GM23248 (cell line): ENCODE measurements at regions not wholly inside any gene's neighbourhood (a gene's known extent, or its start where the extent isn't known, plus 50 kb on each side); places are given as distances from the start of the nearest gene placed in this dataset.
A peak's percentile ranks its signal among the peaks of the same experiment; 100 is the strongest.

ENCODE experiments used
- DNase-seq: peaks from one replicate; pipeline ENCODE4 v3.0.0-alpha.2; 2015
- H2AFZ ChIP-seq: fragments of 200-600 bp; sonication (generic); 2 replicates; pipeline ENCODE4 v1.6.1; 2016; ENCODE audit warnings: antibody characterized with exemption
- H3F3A ChIP-seq: fragments of 200-600 bp; sonication (generic); 2 replicates; pipeline ENCODE4 v1.6.1; 2016; ENCODE audit warnings: mild to moderate bottlenecking, antibody characterized with exemption, mixed run types; ENCODE audit not compliant: insufficient read depth
- H3K27ac ChIP-seq: fragments of 200-600 bp; sonication (generic); 2 replicates; pipeline ENCODE4 v1.5.1; 2016; ENCODE audit warnings: mild to moderate bottlenecking
- H3K27me3 ChIP-seq: fragments of 200-600 bp; sonication (generic); replicated peaks from 2 replicates; pipeline ENCODE4 v1.6.1; 2016; ENCODE audit warnings: mild to moderate bottlenecking; ENCODE audit not compliant: insufficient read depth
- H3K36me3 ChIP-seq: fragments of 200-600 bp; sonication (generic); 2 replicates; pipeline ENCODE4 v1.6.1; 2016; ENCODE audit warnings: low read depth, mild to moderate bottlenecking
- H3K4me1 ChIP-seq: fragments of 200-600 bp; sonication (generic); 2 replicates; pipeline ENCODE4 v1.6.1; 2016; ENCODE audit warnings: mild to moderate bottlenecking; ENCODE audit not compliant: insufficient read depth
- H3K4me2 ChIP-seq: fragments of 200-600 bp; sonication (generic); one replicate; pipeline ENCODE4 v1.6.1; 2016; ENCODE audit warnings: mild to moderate bottlenecking; ENCODE audit not compliant: unreplicated experiment
- H3K4me3 ChIP-seq: fragments of 200-600 bp; sonication (generic); 2 replicates; pipeline ENCODE4 v1.5.1; 2016; ENCODE audit warnings: mild to moderate bottlenecking
- H3K79me2 ChIP-seq: fragments of 200-600 bp; sonication (generic); 2 replicates; pipeline ENCODE4 v1.6.1; 2016; ENCODE audit warnings: mild to moderate bottlenecking; ENCODE audit not compliant: insufficient read depth
- H3K9ac ChIP-seq: fragments of 200-600 bp; sonication (generic); 2 replicates; pipeline ENCODE4 v1.6.1; 2016; ENCODE audit warnings: mild to moderate bottlenecking
- H3K9me2 ChIP-seq: fragments of 200-600 bp; sonication (generic); 2 replicates; pipeline ENCODE4 v1.6.1; 2016; ENCODE audit warnings: mixed run types, mild to moderate bottlenecking, moderate library complexity; ENCODE audit not compliant: insufficient read depth
- H3K9me3 ChIP-seq: fragments of 200-600 bp; sonication (generic); one replicate; pipeline ENCODE4 v1.6.1; 2017; ENCODE audit warnings: low read depth
- H4K20me1 ChIP-seq: fragments of 200-600 bp; sonication (generic); 2 replicates; pipeline ENCODE4 v1.6.0; 2016; ENCODE audit not compliant: insufficient read depth
- EZH2 ChIP-seq: fragments of 200-600 bp; sonication (generic); IDR thresholded peaks from 2 replicates; pipeline ENCODE4 v1.6.1; 2018; ENCODE audit warnings: antibody characterized with exemption, mild to moderate bottlenecking; ENCODE audit not compliant: insufficient read depth, poor library complexity, severe bottlenecking
- EZH2phosphoT487 ChIP-seq: fragments of 200-600 bp; sonication (generic); IDR thresholded peaks from 2 replicates; pipeline ENCODE4 v1.6.1; 2018; ENCODE audit warnings: antibody characterized with exemption, moderate library complexity, mild to moderate bottlenecking, low read depth; ENCODE audit not compliant: insufficient read depth
- WGBS, 2 experiments: methylation state at CpG; one replicate each; pipeline ENCODE4 v1.1.6; 2015 to 2017; ENCODE audit warnings: low lambda C conversion rate in 2 of 2, low coverage in 1 of 2; ENCODE audit errors: missing lambda C conversion rate in 2 of 2; 5-methylcytosine and 5-hydroxymethylcytosine counted together
- in situ Hi-C: fragments of 300-500 bp; cut with MboI; formaldehyde crosslinking; loops from 2 replicates; pipeline ENCODE4 v1.15.0; 2020

- Histone ChIP-seq H3K27ac (no peak overlapping the region), H3K4me1 (0 out of 2 replicates have a peak, but pooled peaks cover 4% of the 10 kb centered on the region), H3F3A (0 out of 2 replicates have a peak, but pooled peaks cover 3% of the 10 kb centered on the region), H3K4me2 (peak overlapping the region; percentile 34), H3K27me3 (no peaks in the 10 kb centered on the region), H3K9ac (no peak overlapping the region), H4K20me1 (no peaks in the 10 kb centered on the region), H3K4me3 (no peak overlapping the region), H2AFZ (no peak overlapping the region), H3K9me3 (peaks cover 5% of the 10 kb centered on the region), H3K36me3 (no peaks in the 10 kb centered on the region), H3K79me2 (no peaks in the 10 kb centered on the region), H3K9me2 (no peaks in the 10 kb centered on the region)
- TF ChIP-seq EZH2 (no peak), EZH2phosphoT487 (no peak)
- WGBS, 2 experiments: 26 to 30% methylated on average over 4 of the region's 4 CpGs
- peak; percentile 80 for DNase-seq
- in situ Hi-C loops: no loop called here
These were observed 198.5 kb downstream of the ADGRG6 start for GRCh38 chr6:142500250-142500786.

GRCh38 chr6:142501795-142502194, 200.0 kb downstream of the ADGRG6 start:
- Histone ChIP-seq H4K20me1 (no peaks in the 10 kb centered on the region), H3K27ac (no peak overlapping the region), H3K4me3 (no peak overlapping the region), H3K27me3 (no peaks in the 10 kb centered on the region), H3K4me2 (no peak overlapping the region), H3K36me3 (no peaks in the 10 kb centered on the region), H3K9me2 (no peaks in the 10 kb centered on the region), H3K79me2 (no peaks in the 10 kb centered on the region), H3K9ac (no peak overlapping the region), H3K9me3 (peaks cover 5% of the 10 kb centered on the region), H3F3A (0 out of 2 replicates have a peak, but pooled peaks cover 3% of the 10 kb centered on the region), H3K4me1 (0 out of 2 replicates have a peak, but pooled peaks cover 4% of the 10 kb centered on the region), H2AFZ (no peak overlapping the region)
- WGBS, 2 experiments: 71 to 73% methylated on average over 3 of the region's 3 CpGs
- DNase-seq: no peak
- in situ Hi-C loops: no loop called here
- TF ChIP-seq EZH2phosphoT487: no peak
- no peak for TF ChIP-seq EZH2

GRCh38 chr6:142507065-142507464, 205.3 kb downstream of the ADGRG6 start:
- Histone ChIP-seq H3F3A (no peaks in the 10 kb centered on the region), H3K4me1 (no peaks in the 10 kb centered on the region), H3K9me2 (no peaks in the 10 kb centered on the region), H3K79me2 (no peaks in the 10 kb centered on the region), H3K4me2 (no peak overlapping the region), H4K20me1 (no peaks in the 10 kb centered on the region), H2AFZ (no peak overlapping the region), H3K9me3 (peaks cover 4% of the 10 kb centered on the region), H3K4me3 (no peak overlapping the region), H3K36me3 (no peaks in the 10 kb centered on the region), H3K27me3 (peaks cover 5% of the 10 kb centered on the region; the same call in 1 of the 2 replicates), H3K27ac (no peak overlapping the region), H3K9ac (no peak overlapping the region)
- 70 to 74% methylated on average over 4 of the region's 4 CpGs for WGBS, 2 experiments
- no peak for DNase-seq
- TF ChIP-seq EZH2: no peak
- TF ChIP-seq EZH2phosphoT487: no peak
- in situ Hi-C loops: no loop called here

- Histone ChIP-seq H3K9me3 (no peaks in the 10 kb centered on the region), H2AFZ (no peak overlapping the region), H3K27me3 (peaks cover 5% of the 10 kb centered on the region; the same call in 1 of the 2 replicates), H3K36me3 (no peaks in the 10 kb centered on the region), H3K4me1 (no peaks in the 10 kb centered on the region), H3K9ac (no peak overlapping the region), H3K4me2 (no peak overlapping the region), H3K4me3 (no peak overlapping the region), H3K27ac (no peak overlapping the region), H3K9me2 (no peaks in the 10 kb centered on the region), H3K79me2 (no peaks in the 10 kb centered on the region), H4K20me1 (no peaks in the 10 kb centered on the region), H3F3A (no peaks in the 10 kb centered on the region)
- in situ Hi-C loops: no loop called here
- WGBS, 2 experiments: 12 to 27% methylated on average over 3 of the region's 3 CpGs
- no peak for TF ChIP-seq EZH2phosphoT487
- TF ChIP-seq EZH2: no peak
- no peak for DNase-seq
These were observed 208.4 kb downstream of the ADGRG6 start for GRCh38 chr6:142510211-142510610.
